IPS-20b (cell line): ENCODE measurements at regions not wholly inside any gene's neighbourhood (a gene's known extent, or its start where the extent isn't known, plus 50 kb on each side); places are given as distances from the start of the nearest gene placed in this dataset.
"Not testable (repeated sequence)": the region's sequence is repeated elsewhere in the genome, so short reads cannot be mapped to it uniquely, and the experiment has no call there.

Experiments used
- H3K27ac ChIP-seq: one replicate; pipeline ENCODE4 v1.5.1; 2013; ENCODE audit warnings: low read length
- H3K27me3 ChIP-seq: 2 replicates; pipeline ENCODE4 v1.6.1; 2013; ENCODE audit warnings: mild to moderate bottlenecking, low read length, inconsistent platforms; ENCODE audit not compliant: insufficient read depth
- H3K36me3 ChIP-seq: 2 replicates; pipeline ENCODE4 v1.6.1; 2013; ENCODE audit warnings: low read depth, mild to moderate bottlenecking, inconsistent platforms, low read length, moderate library complexity; ENCODE audit not compliant: insufficient read depth
- H3K4me1 ChIP-seq: 2 replicates; pipeline ENCODE4 v1.6.1; 2013; ENCODE audit warnings: mild to moderate bottlenecking, control low read depth, inconsistent platforms, low read length, moderate library complexity; ENCODE audit not compliant: insufficient read depth
- H3K4me3 ChIP-seq: 2 replicates; pipeline ENCODE4 v1.5.1; 2013; ENCODE audit warnings: mild to moderate bottlenecking, low read length, inconsistent platforms
- H3K9ac ChIP-seq: 2 replicates; pipeline ENCODE4 v1.6.1; 2013; ENCODE audit warnings: low read depth, mild to moderate bottlenecking, inconsistent platforms, low read length, moderate library complexity
- H3K9me3 ChIP-seq: 2 replicates; pipeline ENCODE4 v1.6.1; 2013; ENCODE audit warnings: mild to moderate bottlenecking, low read depth, low read length, inconsistent platforms; ENCODE audit not compliant: insufficient read depth

DNA sequence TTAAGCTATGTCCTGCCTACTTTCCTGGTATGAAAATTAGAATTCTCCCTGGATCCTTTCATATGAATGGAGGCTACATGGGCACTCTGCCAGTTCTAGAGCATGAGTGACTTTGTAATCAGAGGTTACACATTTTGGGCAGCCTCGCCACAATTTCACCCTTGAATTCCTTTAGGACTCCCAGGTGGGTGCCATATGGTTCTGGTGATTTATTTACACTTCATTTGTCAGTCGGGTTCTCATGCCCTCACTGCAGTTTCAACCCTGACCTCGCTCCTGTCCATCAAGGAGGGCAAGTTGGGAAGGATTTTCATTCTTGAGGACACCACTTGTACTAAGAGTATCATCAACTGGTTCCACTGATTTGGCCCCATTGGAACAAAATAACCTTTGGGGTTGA lies 83.2 kb upstream of the ROPN1 start:
- not testable (repeated sequence) for H3K4me3 ChIP-seq, H3K27me3 ChIP-seq, H3K36me3 ChIP-seq, H3K9me3 ChIP-seq, H3K4me1 ChIP-seq, H3K9ac ChIP-seq, H3K27ac ChIP-seq

DNA sequence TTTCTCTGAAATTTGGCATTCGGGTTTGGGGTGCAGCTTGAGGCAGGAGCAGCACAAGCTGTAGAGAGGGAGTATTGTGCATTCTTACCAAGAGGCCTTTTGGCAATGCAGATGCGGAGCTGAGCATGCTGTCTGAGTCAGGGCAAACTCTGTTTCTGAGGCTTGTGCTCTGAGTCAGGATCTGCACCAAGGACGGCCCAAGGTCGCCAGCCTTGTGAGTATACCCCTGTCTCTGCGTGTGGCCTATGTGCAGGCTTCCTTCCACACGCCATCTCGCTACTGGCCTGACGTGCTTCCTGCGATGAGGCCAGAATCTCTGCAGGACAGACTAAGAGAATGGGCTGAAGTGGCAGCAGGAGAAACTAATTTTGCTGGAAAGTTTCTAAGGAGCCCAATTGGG lies 83.8 kb upstream of the ROPN1 start:
- no peaks in the 10 kb centered on the region for H3K4me1 ChIP-seq
- H3K9ac ChIP-seq = no peak overlapping the region
- no peak overlapping the region for H3K27ac ChIP-seq
- no peaks in the 10 kb centered on the region for H3K27me3 ChIP-seq
- no peaks in the 10 kb centered on the region for H3K36me3 ChIP-seq
- no peak overlapping the region for H3K4me3 ChIP-seq
- no peaks in the 10 kb centered on the region for H3K9me3 ChIP-seq

DNA sequence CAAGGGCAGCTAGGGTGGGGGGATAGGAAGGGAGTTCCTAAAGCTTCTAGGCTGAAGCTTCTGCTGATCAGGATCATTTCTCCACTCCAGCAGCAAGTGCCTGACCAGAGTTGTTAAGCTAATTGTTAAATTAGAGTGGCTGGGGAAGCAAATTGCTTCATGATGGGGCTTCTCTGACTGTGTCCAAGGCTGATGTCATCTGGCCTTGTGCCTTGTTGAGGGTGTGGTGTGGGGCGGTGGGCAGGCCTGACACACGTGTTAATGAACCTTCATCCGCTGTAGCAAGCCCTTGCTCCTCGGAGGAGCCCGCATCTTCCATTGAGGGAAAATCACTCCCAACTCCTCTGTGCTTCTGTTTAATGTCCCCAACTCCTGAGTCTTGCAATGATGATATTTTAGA lies 84.3 kb upstream of the ROPN1 start:
- Histone ChIP-seq H3K9me3 (no peaks in the 10 kb centered on the region), H3K9ac (no peak overlapping the region), H3K4me3 (no peak overlapping the region), H3K27me3 (no peaks in the 10 kb centered on the region), H3K4me1 (no peaks in the 10 kb centered on the region), H3K36me3 (no peaks in the 10 kb centered on the region), H3K27ac (no peak overlapping the region)

DNA sequence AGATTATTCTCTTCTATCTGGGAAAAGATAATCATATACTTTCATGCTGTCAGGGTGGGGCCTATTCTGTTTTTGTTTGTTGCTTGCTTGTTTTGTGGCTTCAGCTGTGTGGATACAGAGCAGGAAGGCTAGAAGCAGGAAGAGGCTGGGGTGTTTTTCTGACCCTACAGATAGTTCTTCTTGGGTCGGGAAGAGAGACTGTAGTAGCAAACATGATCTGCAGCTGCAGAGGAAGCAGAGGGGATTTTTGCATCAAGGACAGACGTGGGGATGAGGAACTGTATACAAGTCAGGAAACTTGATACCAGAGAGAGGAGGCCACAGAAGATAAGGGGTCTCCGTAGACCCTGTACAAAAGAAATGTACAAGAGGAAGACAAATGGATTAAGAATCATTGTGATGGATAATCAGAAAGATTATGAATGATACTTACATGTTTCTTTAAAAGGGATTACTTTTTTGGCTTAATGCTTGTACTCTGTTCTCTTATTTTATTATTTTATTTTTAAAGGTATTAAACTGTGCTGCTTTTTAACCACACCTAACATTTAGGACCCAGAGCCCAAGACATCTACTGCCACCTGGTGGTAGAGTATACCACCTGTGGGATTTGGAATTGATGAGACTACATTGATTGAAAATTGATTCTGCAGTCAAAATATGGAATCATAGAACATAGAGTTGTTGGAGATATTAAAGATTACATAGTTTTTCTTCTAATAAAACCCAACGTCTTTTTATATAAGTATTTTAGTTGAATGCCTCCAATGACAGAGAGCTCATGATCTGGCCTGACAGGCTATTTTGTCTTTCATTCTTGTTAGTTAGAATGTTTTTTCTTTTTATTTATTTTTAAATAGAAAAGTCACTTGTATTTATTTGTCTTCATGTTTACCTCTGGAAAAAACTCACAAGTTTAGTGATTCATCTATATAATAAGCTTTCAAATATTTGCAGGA lies 87.3 kb upstream of the ROPN1 start:
- Histone ChIP-seq H3K4me1 (no peaks in the 10 kb centered on the region), H3K9me3 (no peaks in the 10 kb centered on the region), H3K27me3 (no peaks in the 10 kb centered on the region), H3K4me3 (no peak overlapping the region), H3K27ac (no peak overlapping the region), H3K9ac (no peak overlapping the region), H3K36me3 (no peaks in the 10 kb centered on the region)

DNA sequence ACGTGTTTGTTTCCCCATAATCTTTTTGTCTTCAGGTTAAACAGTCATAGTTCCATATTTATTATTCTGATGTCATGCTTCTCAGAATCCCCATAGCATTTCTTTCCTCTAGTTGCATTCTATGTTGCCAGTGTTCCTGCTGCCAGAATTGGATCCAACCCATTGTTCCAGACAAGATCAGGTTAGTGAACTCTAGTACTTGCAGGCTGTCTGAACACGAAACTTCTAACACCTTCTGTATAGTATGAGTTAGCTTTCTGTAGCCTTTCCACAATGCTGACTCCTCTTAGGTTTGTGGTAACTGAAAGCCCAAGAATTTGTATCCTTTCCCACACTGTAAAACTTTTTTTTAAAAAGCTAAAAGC lies 88.0 kb upstream of the ROPN1 start:
- H3K9me3 ChIP-seq = no peaks in the 10 kb centered on the region
- H3K27me3 ChIP-seq = no peaks in the 10 kb centered on the region

DNA sequence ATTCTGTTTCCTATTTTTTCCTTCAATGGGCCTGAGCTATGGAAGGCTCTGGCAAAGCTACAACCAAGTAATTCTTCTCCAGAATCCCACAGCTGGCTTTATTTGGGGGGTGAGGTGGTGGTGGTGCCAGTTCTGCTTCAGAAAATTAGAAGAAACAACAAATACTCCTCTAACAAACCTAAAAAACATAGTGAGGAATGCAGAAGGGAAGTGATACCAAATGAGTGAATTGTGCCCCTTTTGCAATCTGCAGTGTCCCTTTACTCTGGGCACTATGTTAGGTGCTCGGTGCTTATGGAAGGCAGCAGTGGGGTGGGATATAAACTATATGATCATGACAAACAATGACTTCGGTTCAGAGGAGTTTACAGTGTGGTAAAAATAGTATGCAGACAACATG lies 90.4 kb upstream of the ROPN1 start:
- H3K27me3 ChIP-seq = no peaks in the 10 kb centered on the region
- no peaks in the 10 kb centered on the region for H3K4me1 ChIP-seq
- H3K4me3 ChIP-seq = no peak overlapping the region
- H3K27ac ChIP-seq = no peak overlapping the region
- H3K9ac ChIP-seq = no peak overlapping the region
- H3K36me3 ChIP-seq = no peaks in the 10 kb centered on the region
- no peaks in the 10 kb centered on the region for H3K9me3 ChIP-seq

More for the DNA sequence above, 88.0 kb upstream of the ROPN1 start:
- Histone ChIP-seq H3K36me3 (no peaks in the 10 kb centered on the region), H3K27ac (no peak overlapping the region), H3K4me3 (no peak overlapping the region), H3K9ac (no peak overlapping the region), H3K4me1 (no peaks in the 10 kb centered on the region)

DNA sequence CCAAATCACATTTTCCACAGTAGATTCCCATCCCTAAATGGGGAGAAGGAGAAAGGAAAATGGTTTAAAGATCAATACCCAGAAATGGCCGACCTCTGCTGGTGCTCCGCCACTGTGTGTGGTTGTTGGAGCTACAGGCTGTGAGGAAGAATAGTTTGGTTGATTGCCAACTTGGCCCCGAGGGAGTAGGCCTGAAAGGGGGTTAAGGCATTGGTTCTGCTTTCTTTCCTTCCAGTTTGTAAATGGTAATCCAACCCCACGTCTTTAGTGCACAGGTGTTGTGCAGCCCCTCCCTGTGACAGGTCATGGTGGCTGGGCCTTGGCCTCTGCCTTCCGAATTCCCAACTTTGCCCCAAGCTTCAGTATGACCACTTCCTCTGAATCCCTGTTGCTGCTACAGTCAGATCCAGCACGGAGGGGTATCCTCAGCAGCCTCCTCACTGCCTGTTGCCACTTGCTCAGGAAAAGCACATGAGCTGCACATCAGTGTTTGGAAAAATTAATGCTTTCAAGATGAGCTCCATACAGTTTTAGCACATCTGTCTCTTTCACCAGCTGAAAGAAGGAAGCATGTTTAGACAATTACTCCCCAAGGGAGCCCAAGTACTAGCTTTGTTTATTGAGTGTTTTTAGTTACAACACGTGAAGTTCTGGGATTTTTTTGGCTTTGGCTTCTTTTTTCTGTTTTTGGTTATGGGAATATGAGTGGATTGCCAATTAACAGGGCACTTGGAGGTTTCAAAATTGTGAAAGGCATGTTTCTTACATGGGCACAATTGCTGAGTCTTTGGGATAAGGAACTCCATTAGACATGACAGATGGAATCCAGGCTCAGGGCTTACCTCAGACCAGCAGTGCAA lies 92.3 kb upstream of the ROPN1 start:
- no peak overlapping the region for H3K27ac ChIP-seq
- no peaks in the 10 kb centered on the region for H3K4me1 ChIP-seq
- no peaks in the 10 kb centered on the region for H3K9me3 ChIP-seq
- no peaks in the 10 kb centered on the region for H3K36me3 ChIP-seq
- no peak overlapping the region for H3K4me3 ChIP-seq
- no peak overlapping the region for H3K9ac ChIP-seq
- no peaks in the 10 kb centered on the region for H3K27me3 ChIP-seq

DNA sequence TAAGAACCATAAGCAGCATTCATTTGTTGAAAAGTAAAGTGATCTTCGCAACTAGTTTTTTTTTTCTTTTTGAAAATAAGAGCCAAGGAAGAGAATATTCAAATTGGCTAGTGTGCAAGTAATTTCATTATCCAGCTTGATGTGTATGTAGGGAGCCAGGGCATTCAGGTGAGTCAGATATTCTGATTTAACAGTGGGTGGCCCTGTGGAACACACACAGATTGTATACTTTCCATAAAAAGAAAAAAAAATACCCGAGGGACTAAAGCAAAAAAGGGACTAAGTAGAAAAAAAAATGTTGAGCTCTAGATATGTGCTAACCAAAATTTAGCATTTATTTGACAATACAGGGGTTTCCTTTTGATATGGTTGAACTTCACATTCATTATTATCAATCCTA lies 96.9 kb upstream of the ROPN1 start:
- no peak overlapping the region for H3K9ac ChIP-seq

DNA sequence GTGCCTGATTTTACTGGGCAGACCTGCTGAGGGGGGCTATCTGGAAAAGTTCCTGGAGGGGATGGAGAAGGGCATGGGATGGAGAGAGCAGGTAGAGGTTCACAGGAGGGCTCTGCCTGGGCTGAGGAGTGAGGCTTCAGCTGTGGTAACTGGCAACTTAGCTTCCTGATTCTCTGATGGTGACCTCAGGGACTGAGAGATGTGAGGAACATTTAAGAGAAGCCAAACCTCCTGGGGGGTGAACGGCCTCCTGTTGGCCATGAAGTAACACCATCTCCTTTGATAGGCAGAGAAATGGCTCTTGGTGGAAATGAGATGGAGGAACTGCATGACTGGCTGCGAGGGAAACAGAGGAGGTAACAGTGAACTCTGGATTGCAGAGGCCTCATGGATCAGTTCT lies 97.3 kb upstream of the ROPN1 start:
- Histone ChIP-seq H3K4me1 (peaks cover 6% of the 10 kb centered on the region), H3K27ac (no peak overlapping the region), H3K36me3 (no peaks in the 10 kb centered on the region), H3K9me3 (no peaks in the 10 kb centered on the region), H3K9ac (no peak overlapping the region), H3K4me3 (no peak overlapping the region), H3K27me3 (no peaks in the 10 kb centered on the region)

More for the DNA sequence above, 96.9 kb upstream of the ROPN1 start:
- H3K4me3 ChIP-seq = no peak overlapping the region
- H3K4me1 ChIP-seq = peaks cover 6% of the 10 kb centered on the region
- H3K9me3 ChIP-seq = no peaks in the 10 kb centered on the region
- H3K36me3 ChIP-seq = no peaks in the 10 kb centered on the region
- no peak overlapping the region for H3K27ac ChIP-seq
- no peaks in the 10 kb centered on the region for H3K27me3 ChIP-seq

DNA sequence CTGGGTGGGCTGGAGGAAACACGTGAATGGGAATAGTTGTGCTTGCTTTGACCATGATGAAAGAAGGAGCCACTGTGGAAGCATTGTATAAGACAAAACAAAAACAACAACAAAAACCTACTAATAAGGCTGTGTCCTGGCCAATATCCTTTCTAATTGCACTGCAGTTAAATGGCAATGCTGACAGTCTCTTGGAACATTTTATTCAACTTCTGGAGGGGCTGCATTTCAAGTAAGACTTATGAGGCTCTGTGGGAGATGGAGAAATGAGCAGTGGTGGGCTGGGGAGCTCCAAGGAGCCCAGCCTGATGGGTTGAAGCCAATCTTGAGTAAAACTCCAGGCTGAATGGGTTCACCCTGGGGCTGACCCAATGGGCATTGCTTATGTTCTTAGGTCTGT lies 99.8 kb upstream of the ROPN1 start:
- H3K9me3 ChIP-seq = no peaks in the 10 kb centered on the region
- no peak overlapping the region for H3K27ac ChIP-seq
- H3K4me3 ChIP-seq = no peak overlapping the region
- H3K27me3 ChIP-seq = no peaks in the 10 kb centered on the region
- H3K4me1 ChIP-seq = peaks cover 6% of the 10 kb centered on the region
- no peaks in the 10 kb centered on the region for H3K36me3 ChIP-seq
- H3K9ac ChIP-seq = no peak overlapping the region

DNA sequence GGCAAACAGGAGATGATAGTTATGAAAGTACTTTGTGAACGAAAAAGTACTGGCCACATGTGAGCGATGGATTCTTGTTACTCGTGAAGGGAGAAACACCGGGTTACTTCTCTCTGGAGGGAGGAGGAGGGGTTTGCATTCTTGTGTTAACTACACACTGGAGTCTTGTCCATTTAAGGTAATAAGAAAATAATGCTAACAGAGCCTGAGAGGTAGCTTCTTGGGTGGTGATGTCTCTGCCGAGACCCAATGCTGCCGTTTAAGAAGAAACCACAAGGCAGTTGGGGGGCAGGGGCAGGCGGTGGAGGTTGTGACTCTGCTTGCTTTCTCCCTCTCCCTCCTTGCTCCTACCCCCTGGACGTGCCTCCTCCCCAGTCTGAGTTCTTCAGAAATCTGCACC lies 100.9 kb upstream of the ROPN1 start:
- H3K4me3 ChIP-seq = no peak overlapping the region
- no peak overlapping the region; the same call in 1 of the 2 replicates for H3K9ac ChIP-seq
- no peaks in the 10 kb centered on the region for H3K27me3 ChIP-seq
- H3K27ac ChIP-seq = no peak overlapping the region
- peaks cover 6% of the 10 kb centered on the region for H3K4me1 ChIP-seq
- no peaks in the 10 kb centered on the region for H3K36me3 ChIP-seq
- H3K9me3 ChIP-seq = no peaks in the 10 kb centered on the region

DNA sequence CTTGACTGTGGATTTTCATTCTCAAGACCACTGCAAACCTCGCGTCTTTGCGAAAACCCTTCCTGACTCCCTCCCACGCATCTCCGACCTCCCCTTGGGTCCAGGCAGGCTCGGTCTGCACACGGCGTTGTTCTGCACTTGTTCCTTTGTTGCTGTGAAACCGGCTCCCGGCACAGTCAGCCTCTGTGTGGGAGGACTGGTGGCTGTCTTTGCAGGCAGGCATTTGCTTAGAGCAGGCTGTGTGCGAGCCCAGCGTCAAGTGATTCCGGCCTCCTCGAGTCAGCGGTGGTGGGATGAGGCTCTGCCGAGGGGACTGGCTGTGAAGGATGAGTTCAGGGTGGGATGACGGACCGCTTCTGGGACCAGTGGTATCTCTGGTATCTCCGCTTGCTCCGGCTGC lies 102.6 kb upstream of the ROPN1 start:
- no peak overlapping the region for H3K4me3 ChIP-seq
- no peaks in the 10 kb centered on the region for H3K27me3 ChIP-seq
- H3K36me3 ChIP-seq = no peaks in the 10 kb centered on the region
- no peak overlapping the region for H3K9ac ChIP-seq
- H3K4me1 ChIP-seq = peaks cover 6% of the 10 kb centered on the region
- H3K9me3 ChIP-seq = no peaks in the 10 kb centered on the region
- no peak overlapping the region for H3K27ac ChIP-seq
